H1 (cell line): ENCODE measurements at regions not wholly inside any gene's neighbourhood (a gene's known extent, or its start where the extent isn't known, plus 50 kb on each side); places are given as distances from the start of the nearest gene placed in this dataset.

Experiments
- CEBPB ChIP-seq: IDR thresholded peaks from 2 replicates; pipeline ENCODE4 v1.6.1; 2012; ENCODE audit warnings: low read depth, low read length
- CHD7 ChIP-seq: fragments of 300-600 bp; sonication (generic); IDR thresholded peaks from 2 replicates; pipeline ENCODE4 v1.7.1; 2012; ENCODE audit warnings: low read length, moderate library complexity, mild to moderate bottlenecking, inconsistent platforms; ENCODE audit not compliant: insufficient replicate concordance
- EZH2 ChIP-seq: fragments of 200-600 bp; sonication (generic); IDR thresholded peaks from 2 replicates; pipeline ENCODE4 v1.7.1; 2012; ENCODE audit warnings: low read depth, mild to moderate bottlenecking, moderate library complexity, low read length, inconsistent platforms; ENCODE audit not compliant: severe bottlenecking
- SP1 ChIP-seq: IDR thresholded peaks from 2 replicates; pipeline ENCODE4 v1.6.1; 2011; ENCODE audit warnings: low read depth, low read length
- SP2 ChIP-seq: IDR thresholded peaks from 2 replicates; pipeline ENCODE4 v1.6.1; 2012; ENCODE audit warnings: mild to moderate bottlenecking, low read length, inconsistent platforms
- TBP ChIP-seq: IDR thresholded peaks from 2 replicates; pipeline ENCODE4 v1.6.1; 2011; ENCODE audit warnings: low read depth, low read length, improper control_type of control experiment
- USF2 ChIP-seq: IDR thresholded peaks from 2 replicates; pipeline ENCODE4 v1.6.1; 2011; ENCODE audit warnings: low read length, improper control_type of control experiment

GRCh38 chr6:105608711-105609374, 206.0 kb upstream of the PREP start (continued):
- TF ChIP-seq CHD7 = no peak
- no peak for TF ChIP-seq TBP
- no peak for TF ChIP-seq CEBPB
- no peak for TF ChIP-seq USF2
- no peak for TF ChIP-seq EZH2
- TF ChIP-seq SP1 = no peak
- TF ChIP-seq SP2 = no peak
